Prostate gland (tissue), 2 donors: ENCODE measurements at regions not wholly inside any gene's neighbourhood (a gene's known extent, or its start where the extent isn't known, plus 50 kb on each side); places are given as distances from the start of the nearest gene placed in this dataset.

ENCODE experiments used
- CTCF ChIP-seq, 4 experiments: fragments of 200-600 bp in 2 of 4; fragments of 450-650 bp in 2 of 4; sonication (generic) in 2 of 4; IDR thresholded peaks; 1 replicate in 3 of 4; 2 replicates in 1 of 4; pipeline ENCODE4 v1.5.1; 2016 to 2019; ENCODE audit warnings: antibody characterized with exemption in 4 of 4, mild to moderate bottlenecking in 2 of 4, moderate library complexity in 2 of 4
- POLR2A ChIP-seq: fragments of 450-650 bp; IDR thresholded peaks from one replicate; pipeline ENCODE4 v1.6.1; 2016; ENCODE audit warnings: antibody characterized with exemption, mild to moderate bottlenecking
- POLR2AphosphoS5 ChIP-seq: sonication (generic); formaldehyde crosslinking; IDR thresholded peaks from one replicate; pipeline ENCODE4 v1.6.1; 2017; ENCODE audit warnings: antibody characterized with exemption

GRCh38 chr5:72651109-72651508, 143.9 kb upstream of the ZNF366 start:
- TF ChIP-seq CTCF (IDR thresholded peaks at IDR 0.05) (no peak), POLR2A (no peak), POLR2AphosphoS5 (no peak)
